ENCODE measurements at regions not wholly inside any gene's neighbourhood (a gene's known extent, or its start where the extent isn't known, plus 50 kb on each side); places are given as distances from the start of the nearest gene placed in this dataset.
A peak's percentile ranks its signal among the peaks of the same experiment; 100 is the strongest.

GRCh38 chr15:85872125-85872524, 77.4 kb upstream of the KLHL25 start:
- Mint-ChIP-seq H3K27me3 (peaks cover 16 to 50% (median 33%) of the 10 kb centered on the region in 5 donors), H3K4me3 (no peak overlapping the region), H3K9me3 (no peaks in the 10 kb centered on the region), H3K4me1 (no peaks in the 10 kb centered on the region), H3K36me3 (no peaks in the 10 kb centered on the region), H3K27ac (peak overlapping the region in 1 of 10 donors; percentile 26)
- POLR2A ChIA-PET = no interaction called here
- ATAC-seq (no peak), DNase-seq (no peak)

GRCh38 chr15:85874236-85874635, 79.5 kb upstream of the KLHL25 start:
- POLR2A ChIA-PET = no interaction called here
- H3K27ac Mint-ChIP-seq = no peak overlapping the region
- ATAC-seq = no peak
- no peaks in the 10 kb centered on the region for H3K36me3 Mint-ChIP-seq
- no peak overlapping the region for H3K4me3 Mint-ChIP-seq
- H3K9me3 Mint-ChIP-seq = no peaks in the 10 kb centered on the region
- H3K4me1 Mint-ChIP-seq = no peaks in the 10 kb centered on the region
- no peak for DNase-seq
- H3K27me3 Mint-ChIP-seq = peaks cover 17 to 67% (median 42%) of the 10 kb centered on the region in 5 donors

GRCh38 chr15:85875756-85876155, 81.0 kb upstream of the KLHL25 start:
- Mint-ChIP-seq H3K9me3 (no peaks in the 10 kb centered on the region), H3K27me3 (peaks cover 22 to 82% (median 50%) of the 10 kb centered on the region in 5 donors), H3K4me3 (no peak overlapping the region), H3K4me1 (no peaks in the 10 kb centered on the region), H3K27ac (no peak overlapping the region), H3K36me3 (no peaks in the 10 kb centered on the region)
- POLR2A ChIA-PET = no interaction called here
- DNase-seq = no peak
- ATAC-seq = no peak

GRCh38 chr15:85878828-85879225, 84.1 kb upstream of the KLHL25 start:
- H3K36me3 Mint-ChIP-seq = no peaks in the 10 kb centered on the region
- no peaks in the 10 kb centered on the region for H3K4me1 Mint-ChIP-seq
- H3K27me3 Mint-ChIP-seq = peaks cover 20 to 79% (median 50%) of the 10 kb centered on the region in 5 donors
- no peak overlapping the region for H3K4me3 Mint-ChIP-seq
- DNase-seq = no peak
- ATAC-seq = no peak
- H3K9me3 Mint-ChIP-seq = peaks cover 0 to 6% (median 2%) of the 10 kb centered on the region in 9 donors
- POLR2A ChIA-PET = no interaction called here
- no peak overlapping the region for H3K27ac Mint-ChIP-seq

- H3K36me3 Mint-ChIP-seq = no peaks in the 10 kb centered on the region
- H3K9me3 Mint-ChIP-seq = peaks cover 0 to 6% (median 2%) of the 10 kb centered on the region in 9 donors
- no peak overlapping the region for H3K4me3 Mint-ChIP-seq
- no peaks in the 10 kb centered on the region for H3K4me1 Mint-ChIP-seq
- no peak for ATAC-seq
- no peak overlapping the region for H3K27ac Mint-ChIP-seq
- no peak for DNase-seq
- POLR2A ChIA-PET = no interaction called here
- H3K27me3 Mint-ChIP-seq = peaks cover 22 to 79% (median 50%) of the 10 kb centered on the region in 5 donors
These were observed 84.8 kb upstream of the KLHL25 start for GRCh38 chr15:85879334-85880163.

- no peaks in the 10 kb centered on the region for H3K36me3 Mint-ChIP-seq
- no peak overlapping the region for H3K4me3 Mint-ChIP-seq
These were observed 85.9 kb upstream of the KLHL25 start for GRCh38 chr15:85880501-85881190.

GRCh38 chr15:85886309-85886811, 91.6 kb upstream of the KLHL25 start:
- Mint-ChIP-seq H3K27ac (no peak overlapping the region), H3K27me3 (peaks cover 6 to 48% (median 28%) of the 10 kb centered on the region in 5 donors), H3K9me3 (peaks cover 0 to 6% (median 0%) of the 10 kb centered on the region in 9 donors), H3K4me3 (no peak overlapping the region), H3K4me1 (no peaks in the 10 kb centered on the region), H3K36me3 (no peaks in the 10 kb centered on the region)
- ATAC-seq (no peak), DNase-seq (no peak)
- POLR2A ChIA-PET = no interaction called here

More at GRCh38 chr15:85880501-85881190, 85.9 kb upstream of the KLHL25 start:
- H3K4me1 Mint-ChIP-seq = no peaks in the 10 kb centered on the region
- no peak overlapping the region for H3K27ac Mint-ChIP-seq
- peaks cover 0 to 6% (median 2%) of the 10 kb centered on the region in 9 donors for H3K9me3 Mint-ChIP-seq
- H3K27me3 Mint-ChIP-seq = peaks cover 21 to 80% (median 50%) of the 10 kb centered on the region in 5 donors
- ATAC-seq (no peak), DNase-seq (no peak)
- POLR2A ChIA-PET = no interaction called here

- Mint-ChIP-seq H3K27ac (no peak overlapping the region), H3K36me3 (no peaks in the 10 kb centered on the region), H3K27me3 (peaks cover 19 to 58% (median 36%) of the 10 kb centered on the region in 5 donors), H3K4me1 (no peaks in the 10 kb centered on the region), H3K4me3 (no peak overlapping the region), H3K9me3 (no peaks in the 10 kb centered on the region)
- ATAC-seq (no peak), DNase-seq (no peak)
- POLR2A ChIA-PET = no interaction called here
These were observed 95.4 kb upstream of the KLHL25 start for GRCh38 chr15:85889956-85890619.

GRCh38 chr15:85890620-85890980, 95.9 kb upstream of the KLHL25 start:
- H3K27me3 Mint-ChIP-seq = peaks cover 19 to 58% (median 34%) of the 10 kb centered on the region in 5 donors
- POLR2A ChIA-PET = no interaction called here
- no peak for DNase-seq
- no peaks in the 10 kb centered on the region for H3K4me1 Mint-ChIP-seq
- H3K27ac Mint-ChIP-seq = no peak overlapping the region
- H3K4me3 Mint-ChIP-seq = no peak overlapping the region
- ATAC-seq = no peak
- no peaks in the 10 kb centered on the region for H3K36me3 Mint-ChIP-seq
- no peaks in the 10 kb centered on the region for H3K9me3 Mint-ChIP-seq

GRCh38 chr15:85891470-85891869, 96.7 kb upstream of the KLHL25 start:
- ATAC-seq = no peak
- no peaks in the 10 kb centered on the region for H3K36me3 Mint-ChIP-seq
- DNase-seq = no peak
- peaks cover 22 to 62% (median 39%) of the 10 kb centered on the region in 5 donors for H3K27me3 Mint-ChIP-seq
- peaks cover 0 to 2% (median 0%) of the 10 kb centered on the region in 9 donors for H3K9me3 Mint-ChIP-seq
- no peak overlapping the region for H3K4me3 Mint-ChIP-seq
- POLR2A ChIA-PET = no interaction called here
- no peak overlapping the region for H3K27ac Mint-ChIP-seq
- peaks cover 0 to 2% (median under 1%) of the 10 kb centered on the region in 4 donors for H3K4me1 Mint-ChIP-seq

- no peak overlapping the region for H3K4me3 Mint-ChIP-seq
- H3K27me3 Mint-ChIP-seq = peaks cover 23 to 66% (median 37%) of the 10 kb centered on the region in 5 donors
- H3K4me1 Mint-ChIP-seq = peaks cover 0 to 9% (median 5%) of the 10 kb centered on the region in 4 donors
- no peak overlapping the region for H3K27ac Mint-ChIP-seq
- DNase-seq (no peak), ATAC-seq (no peak)
- H3K36me3 Mint-ChIP-seq = no peaks in the 10 kb centered on the region
- H3K9me3 Mint-ChIP-seq = peaks cover 0 to 10% (median 0%) of the 10 kb centered on the region in 9 donors
- POLR2A ChIA-PET = no interaction called here
These were observed 97.5 kb upstream of the KLHL25 start for GRCh38 chr15:85892232-85892631.

GRCh38 chr15:85897207-85897894, 102.6 kb upstream of the KLHL25 start:
- peaks cover 0 to 14% (median 8%) of the 10 kb centered on the region in 4 donors for H3K4me1 Mint-ChIP-seq
- ATAC-seq (no peak), DNase-seq (no peak)
- H3K36me3 Mint-ChIP-seq = no peaks in the 10 kb centered on the region
- H3K4me3 Mint-ChIP-seq = no peak overlapping the region
- POLR2A ChIA-PET = no interaction called here
- peaks cover 0 to 16% (median 0%) of the 10 kb centered on the region in 9 donors for H3K9me3 Mint-ChIP-seq
- H3K27me3 Mint-ChIP-seq = peaks cover 37 to 76% (median 52%) of the 10 kb centered on the region in 5 donors
- H3K27ac Mint-ChIP-seq = peak overlapping the region in 2 of 10 donors; percentile 47 to 49

Measured in naive thymus-derived CD8-positive, alpha-beta T cell (primary cell).